ENCODE measurements at regions not wholly inside any gene's neighbourhood (a gene's known extent, or its start where the extent isn't known, plus 50 kb on each side); places are given as distances from the start of the nearest gene placed in this dataset.

DNA sequence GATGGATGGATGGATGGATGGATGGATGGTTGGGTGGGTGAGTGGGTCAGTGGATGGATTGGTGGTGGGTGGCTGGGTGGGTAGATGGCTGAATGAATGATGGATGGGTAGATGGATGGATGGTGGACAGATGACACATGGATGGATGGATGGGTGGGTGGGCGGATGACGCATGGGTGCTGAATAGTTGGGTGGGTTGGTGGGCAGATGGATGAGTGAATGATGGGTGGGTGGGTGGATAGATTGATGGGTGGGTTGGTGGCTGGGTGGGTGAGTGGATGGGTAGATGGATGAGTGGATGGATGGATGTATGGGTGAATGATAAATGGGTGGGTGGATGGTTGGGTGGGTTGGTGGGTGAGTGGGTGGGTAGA lies 69.9 kb upstream of the NKX1-1 start:
- no peak for DNase-seq (ENCODE audit: low read depth)

DNA sequence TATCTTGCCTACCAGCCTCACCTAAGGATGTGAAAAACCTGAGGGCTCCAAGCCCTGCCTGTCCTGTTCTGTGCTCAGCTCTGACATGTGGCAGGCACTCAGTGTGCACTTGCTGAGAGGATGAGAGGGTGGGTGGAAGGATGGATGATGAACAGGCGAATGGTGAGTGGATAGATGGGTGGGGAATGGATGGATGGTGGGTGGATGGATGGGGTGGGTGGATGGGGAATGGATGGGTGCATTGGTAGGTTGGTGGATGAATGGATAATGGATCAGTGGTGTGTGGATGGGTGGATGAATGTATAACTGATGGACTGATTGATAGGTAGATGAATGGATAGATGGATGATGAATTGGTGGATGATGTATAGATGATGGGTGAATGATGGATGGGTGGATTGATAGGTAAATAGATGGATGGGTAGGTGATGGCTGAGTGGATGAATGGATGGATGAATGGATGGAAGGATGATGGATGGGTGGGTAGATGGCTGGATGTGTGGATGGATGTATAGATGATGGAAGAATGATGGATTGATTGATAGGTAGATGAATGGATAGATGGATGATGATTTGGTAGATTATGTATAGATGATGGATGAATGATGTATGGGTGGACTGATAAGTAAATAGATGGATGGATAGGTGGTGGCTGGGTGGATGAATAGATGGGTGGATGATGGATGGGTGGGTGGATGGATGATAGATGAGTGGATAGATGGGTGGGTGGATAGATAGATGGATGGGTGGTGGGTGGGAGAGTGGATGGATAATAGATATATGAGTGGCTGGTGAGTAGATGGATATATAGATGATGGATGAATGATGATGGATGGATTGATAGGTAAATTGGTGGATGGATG lies 69.3 kb upstream of the NKX1-1 start:
- DNase-seq (ENCODE audit: low read depth), result no peak

DNA sequence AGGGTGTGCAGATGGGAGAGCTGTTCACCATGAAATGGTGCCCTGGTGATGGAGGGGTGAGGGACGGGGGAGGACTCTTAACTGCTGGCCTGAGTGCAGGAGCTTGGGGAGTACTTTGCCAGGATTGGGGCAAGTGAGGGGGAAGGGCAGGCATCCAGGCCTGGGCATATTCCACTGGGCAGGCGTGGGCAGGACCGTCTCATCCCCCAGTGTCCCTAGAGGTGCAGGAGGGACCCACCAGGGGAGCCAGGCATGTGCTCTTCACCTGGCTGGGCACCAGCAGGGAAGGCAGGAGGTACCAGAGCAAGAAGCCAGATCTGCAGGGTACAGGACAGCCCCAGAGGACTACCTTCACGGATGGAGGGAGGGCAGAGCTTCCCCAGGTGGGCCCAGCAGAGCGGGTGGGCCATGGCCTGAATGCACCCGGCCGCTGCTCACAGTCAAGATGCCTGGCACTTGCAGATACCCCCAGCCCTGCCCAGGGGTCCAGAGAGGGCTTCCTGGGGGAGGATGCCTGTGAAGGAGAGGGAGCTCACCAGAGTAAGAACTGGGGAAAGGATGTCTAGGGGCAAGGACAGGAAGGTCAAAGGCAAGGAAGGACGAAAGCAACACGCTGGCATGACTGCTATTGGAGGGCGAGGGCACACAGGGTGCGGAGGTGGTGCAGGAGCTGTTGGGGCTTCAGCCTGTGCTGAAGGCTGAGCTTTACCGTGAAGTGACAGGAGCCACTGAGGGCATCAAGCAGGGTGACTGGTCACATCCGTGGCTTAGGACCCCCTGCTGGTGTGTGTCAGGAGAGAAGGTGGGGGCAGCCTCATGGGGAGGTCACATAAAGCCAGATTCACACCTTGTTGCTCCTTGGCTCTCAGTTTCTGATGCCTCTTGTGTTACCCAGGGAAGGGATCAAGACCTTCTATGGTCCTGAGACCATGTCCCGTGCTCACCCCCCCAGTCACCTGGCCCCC lies 68.2 kb upstream of the NKX1-1 start:
- no peak for DNase-seq (ENCODE audit: low read depth)

GRCh38 chr4:1473718-1474117 lies 67.5 kb upstream of the NKX1-1 start:
- DNase-seq (ENCODE audit: low read depth), result no peak

GRCh38 chr4:1472911-1473518 lies 66.8 kb upstream of the NKX1-1 start:
- DNase-seq (ENCODE audit: low read depth), result no peak

GRCh38 chr4:1472148-1472797 lies 66.0 kb upstream of the NKX1-1 start:
- DNase-seq (ENCODE audit: low read depth), result no peak

GRCh38 chr4:1471443-1472147 lies 65.4 kb upstream of the NKX1-1 start:
- DNase-seq (ENCODE audit: low read depth), result no peak

DNA sequence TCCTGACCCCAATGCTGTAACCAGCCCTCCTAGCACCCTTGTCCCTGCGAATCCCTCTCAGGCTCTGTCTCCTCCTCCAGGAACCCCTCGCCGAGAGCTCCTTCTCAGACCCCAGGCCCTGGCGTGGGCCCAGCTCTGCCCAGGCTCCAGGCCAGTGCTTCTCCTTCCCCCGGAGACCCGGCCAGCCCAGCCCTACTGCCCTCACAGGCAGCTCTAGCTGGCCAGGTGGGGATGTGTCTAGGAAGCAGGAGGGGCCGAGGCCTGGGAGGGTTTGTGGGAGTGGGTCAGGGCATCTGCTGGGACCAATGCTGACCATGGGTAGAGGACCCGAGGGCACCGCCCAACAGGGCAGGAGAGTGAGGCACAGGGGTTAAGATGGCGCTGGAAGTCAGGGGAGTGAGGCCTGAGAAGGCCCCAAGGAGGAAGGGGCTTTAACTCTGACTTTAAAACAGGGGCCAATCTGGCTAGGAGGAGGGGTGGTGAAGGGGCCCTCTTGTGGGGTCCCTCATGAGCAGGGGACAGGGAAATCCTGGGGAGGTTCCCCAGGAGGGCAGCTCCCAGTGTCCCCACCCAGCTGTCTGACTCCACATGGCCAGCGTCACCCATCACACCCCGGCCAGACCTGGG lies 64.7 kb upstream of the NKX1-1 start:
- DNase-seq (ENCODE audit: low read depth), result no peak

- no peak for DNase-seq (ENCODE audit: low read depth)
These were observed 64.1 kb upstream of the NKX1-1 start for GRCh38 chr4:1470393-1470670.

GRCh38 chr4:1469607-1470392 lies 63.6 kb upstream of the NKX1-1 start:
- no peak for DNase-seq (ENCODE audit: low read depth)

DNA sequence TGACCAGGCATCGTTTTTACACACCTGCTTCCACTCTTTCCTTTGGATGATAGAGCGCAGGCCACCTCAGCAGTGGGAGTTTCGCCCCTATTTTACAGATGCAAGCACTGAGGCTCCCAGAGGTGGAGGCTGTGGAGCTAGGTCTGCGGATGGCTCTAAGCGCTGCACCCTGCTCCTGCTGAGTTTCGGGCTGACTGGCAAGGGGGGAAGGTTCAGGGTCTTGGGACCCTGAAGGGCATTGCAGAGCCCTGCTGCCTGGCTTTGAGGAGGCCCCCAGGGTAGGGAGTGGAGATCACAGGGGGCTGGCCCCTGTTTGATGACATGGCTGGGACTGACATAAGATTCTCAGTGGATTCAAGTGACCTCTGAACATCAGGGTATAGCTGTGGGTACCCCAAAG lies 62.8 kb upstream of the NKX1-1 start:
- no peak for DNase-seq (ENCODE audit: low read depth)

DNA sequence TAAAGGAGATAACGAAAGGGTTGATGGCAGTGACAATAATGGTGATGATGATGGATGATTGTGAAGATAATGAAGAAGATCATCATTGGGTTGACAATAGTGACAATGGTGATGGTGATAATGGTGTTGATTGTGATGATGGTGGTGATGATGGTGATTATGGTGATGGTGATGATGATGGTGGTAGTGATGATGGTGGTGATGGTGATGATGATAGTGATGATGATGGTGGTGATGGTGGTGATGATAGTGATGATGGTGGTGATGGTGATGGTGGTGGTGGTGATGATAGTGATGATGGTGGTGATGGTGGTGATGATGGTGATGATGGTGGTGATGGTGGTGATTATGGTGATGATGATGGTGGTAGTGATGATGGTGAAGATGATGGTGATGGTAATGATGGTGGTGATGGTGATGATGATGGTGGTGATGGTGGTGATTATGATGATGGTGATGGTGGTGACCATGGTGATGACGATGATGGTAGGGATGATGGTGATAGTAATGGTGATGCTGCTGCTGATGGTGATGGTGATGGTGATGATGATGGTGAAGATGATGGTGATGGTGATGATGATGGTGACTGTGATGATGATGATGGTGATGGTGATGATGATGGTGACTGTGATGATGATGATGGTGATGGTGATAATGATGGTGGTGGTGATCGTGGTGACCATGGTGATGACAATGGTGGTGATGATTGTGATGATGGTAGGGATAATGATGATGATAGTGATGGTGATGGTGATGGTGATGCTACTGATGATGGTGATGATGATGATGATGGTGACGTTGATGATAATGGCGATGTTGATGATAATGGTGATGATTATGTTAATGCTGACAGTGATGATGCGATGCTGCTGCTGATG lies 61.6 kb upstream of the NKX1-1 start:
- no peak for DNase-seq (ENCODE audit: low read depth)

GRCh38 chr4:1466863-1467165 lies 60.6 kb upstream of the NKX1-1 start:
- no peak for DNase-seq (ENCODE audit: low read depth)

DNA sequence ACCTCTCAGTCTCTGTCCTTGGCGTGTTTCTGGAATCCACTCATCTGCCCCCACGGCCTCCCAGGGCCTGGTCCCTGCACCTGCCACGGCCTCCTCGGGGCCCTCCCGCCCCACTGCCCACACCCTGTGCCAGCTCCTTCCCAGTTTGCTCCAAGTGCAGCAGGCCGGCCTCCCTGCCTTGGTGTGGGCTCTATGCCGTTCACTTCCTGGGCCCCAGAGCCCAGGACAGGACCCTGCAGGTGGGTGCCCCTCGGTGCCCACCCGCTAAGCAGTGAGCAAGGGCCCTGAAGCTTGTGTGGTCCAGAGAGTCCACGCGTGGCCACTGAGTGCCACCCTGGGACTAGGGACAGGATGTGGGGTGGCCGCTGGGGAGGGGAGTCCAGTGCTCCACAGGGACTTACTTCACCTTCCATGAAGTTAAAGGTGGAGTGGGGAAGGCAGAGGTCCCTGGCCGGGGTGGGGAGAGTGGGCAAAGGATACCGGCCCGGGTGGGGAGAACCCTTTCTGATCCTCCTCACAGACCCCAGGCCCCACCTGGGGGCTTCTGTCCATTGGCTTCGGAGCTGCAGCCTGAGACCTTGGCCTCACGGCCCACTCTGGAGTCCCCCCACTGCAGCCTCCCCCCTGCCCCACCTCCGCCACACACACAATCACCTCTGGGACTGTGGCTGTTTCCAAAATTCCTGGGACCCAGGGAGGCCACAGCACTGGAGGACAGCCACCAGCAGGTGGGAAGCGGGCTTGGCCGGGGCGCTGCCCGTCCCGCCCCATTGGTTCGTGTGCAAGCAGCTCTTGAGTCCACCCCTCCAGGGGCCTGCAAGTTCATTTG lies 60.0 kb upstream of the NKX1-1 start:
- no peak for DNase-seq (ENCODE audit: low read depth)

- DNase-seq (ENCODE audit: low read depth), result no peak
These were observed 59.2 kb upstream of the NKX1-1 start for GRCh38 chr4:1465173-1466033.

DNA sequence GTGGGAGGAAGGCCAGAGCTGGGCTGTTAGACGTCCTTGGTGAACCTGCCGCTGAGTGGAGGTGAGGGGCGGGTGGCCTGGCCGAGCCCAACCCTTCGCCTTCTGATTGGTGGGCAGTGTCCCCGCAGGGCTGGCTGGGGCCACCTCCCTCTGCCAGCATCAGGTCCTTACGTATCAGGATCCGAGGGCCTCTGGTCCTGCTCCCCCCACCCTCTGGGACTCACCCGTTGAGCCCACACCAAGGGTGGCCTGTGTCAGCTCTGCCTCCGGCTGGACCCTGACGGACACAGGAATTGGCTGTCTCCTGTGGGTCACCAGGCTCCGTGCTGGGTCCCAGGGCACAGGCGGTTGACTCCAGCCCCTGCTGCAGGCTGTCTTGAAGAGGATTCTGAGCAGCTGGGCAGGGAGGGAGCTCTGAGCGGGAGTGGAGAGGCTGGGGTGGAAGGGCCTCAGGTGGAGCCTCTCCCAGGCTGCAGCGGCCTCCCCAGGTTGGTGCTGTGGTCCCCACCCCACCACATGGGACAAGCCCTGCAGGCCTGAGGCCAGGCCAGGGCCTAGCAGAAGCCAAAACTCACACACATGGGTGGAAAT lies 58.4 kb upstream of the NKX1-1 start:
- DNase-seq (ENCODE audit: low read depth), result no peak

DNA sequence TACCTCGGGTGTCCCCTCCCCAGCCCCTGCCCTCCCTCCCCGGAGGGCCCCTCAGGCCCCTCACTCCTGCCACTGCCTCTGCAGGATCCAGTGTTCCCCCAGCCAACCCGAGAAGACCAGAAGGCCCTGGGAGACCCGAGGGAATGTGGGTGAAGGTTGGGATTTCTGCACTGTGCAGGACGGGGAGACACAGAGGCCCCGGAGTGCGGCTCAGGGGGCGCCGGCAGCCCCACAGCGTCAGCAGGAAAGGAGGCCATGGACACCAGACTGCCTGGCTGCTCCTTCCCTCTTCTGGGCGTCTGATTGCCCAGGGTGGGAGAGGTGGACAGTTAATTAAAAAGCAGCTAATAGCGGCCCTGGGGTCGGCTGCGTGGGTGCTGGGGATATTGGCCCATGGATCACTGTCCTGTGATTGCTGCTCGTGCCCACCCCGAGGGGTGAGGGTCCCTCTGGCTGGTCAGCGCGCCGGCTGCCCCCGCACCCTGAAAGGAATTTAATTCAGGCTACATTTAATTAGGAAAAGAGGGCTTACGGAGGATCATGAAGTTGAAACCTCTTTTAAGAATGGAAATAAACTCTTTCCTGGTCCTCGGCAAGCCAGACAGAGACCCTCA lies 57.8 kb upstream of the NKX1-1 start:
- DNase-seq (ENCODE audit: low read depth), result no peak
